Lung (tissue), 11 donors: ENCODE measurements at regions not wholly inside any gene's neighbourhood (a gene's known extent, or its start where the extent isn't known, plus 50 kb on each side); places are given as distances from the start of the nearest gene placed in this dataset.

Source experiments
- ATAC-seq: fragments of 200-7000 bp; cut with Tn5 transposase; one replicate; pipeline ENCODE4 v1.9.1; 2020; ENCODE audit warnings: moderate number of reproducible peaks; ENCODE audit not compliant: insufficient read depth, low FRiP score
- DNase-seq, 3 donors: peaks; one replicate each; pipeline ENCODE4 v3.0.0-alpha.2; 2013 to 2017
- H3K27ac ChIP-seq, 2 donors: one replicate each; pipeline ENCODE4 v1.5.1; 2013; ENCODE audit warnings: mild to moderate bottlenecking in 2 of 2, moderate library complexity in 2 of 2, control low read depth in 1 of 2, inconsistent platforms in 1 of 2, low read depth in 1 of 2, low read length in 1 of 2
- H3K27me3 ChIP-seq, 3 donors: one replicate each; pipeline ENCODE4 v1.5.1; 2013; ENCODE audit warnings: low read length in 2 of 3; ENCODE audit not compliant: control insufficient read depth in 3 of 3, insufficient read depth in 3 of 3
- H3K36me3 ChIP-seq, 4 donors: one replicate each; pipeline ENCODE4 v1.5.1; 2013; ENCODE audit warnings: low read length in 4 of 4, mild to moderate bottlenecking in 1 of 4, moderate library complexity in 1 of 4; ENCODE audit not compliant: control insufficient read depth in 4 of 4, insufficient read depth in 4 of 4
- H3K4me1 ChIP-seq, 5 donors: one replicate each; pipeline ENCODE4 v1.5.1; 2013; ENCODE audit warnings: low read length in 5 of 5, mild to moderate bottlenecking in 2 of 5, moderate library complexity in 1 of 5; ENCODE audit not compliant: control insufficient read depth in 5 of 5, insufficient read depth in 5 of 5
- H3K4me3 ChIP-seq: one replicate; pipeline ENCODE4 v1.5.1; 2013; ENCODE audit warnings: mild to moderate bottlenecking, control low read depth, moderate library complexity
- H3K9ac ChIP-seq, 2 donors: one replicate each; pipeline ENCODE4 v1.5.1; 2013; ENCODE audit warnings: low read length in 2 of 2, control low read depth in 1 of 2; ENCODE audit not compliant: insufficient read depth in 1 of 2
- H3K9me3 ChIP-seq, 4 donors: one replicate each; pipeline ENCODE4 v1.5.1; 2013; ENCODE audit warnings: low read length in 3 of 4, mild to moderate bottlenecking in 1 of 4, moderate library complexity in 1 of 4; ENCODE audit not compliant: control insufficient read depth in 4 of 4, insufficient read depth in 3 of 4
- WGBS, 2 donors: extraction: QIAGEN DNeasy Blood & Tissue Kit; methylation state at CpG; one replicate each; pipeline ENCODE4 v1.1.7; 2013; 5-methylcytosine and 5-hydroxymethylcytosine counted together
- TF ChIP-seq, protein P1 (sequence below): IDR thresholded peaks from 2 replicates; pipeline ENCODE4 v1.5.1; 2012; ENCODE audit warnings: mild to moderate bottlenecking; ENCODE audit errors: control extremely low read depth, extremely low read depth
- donor health status: control.
- donor health status: control.
- donor health status: Bipolar disorder and iron deficiency.
- donor health status: healthy.
- donor health status: DM: yes; HTN: yes; CAD: no.

DNA sequence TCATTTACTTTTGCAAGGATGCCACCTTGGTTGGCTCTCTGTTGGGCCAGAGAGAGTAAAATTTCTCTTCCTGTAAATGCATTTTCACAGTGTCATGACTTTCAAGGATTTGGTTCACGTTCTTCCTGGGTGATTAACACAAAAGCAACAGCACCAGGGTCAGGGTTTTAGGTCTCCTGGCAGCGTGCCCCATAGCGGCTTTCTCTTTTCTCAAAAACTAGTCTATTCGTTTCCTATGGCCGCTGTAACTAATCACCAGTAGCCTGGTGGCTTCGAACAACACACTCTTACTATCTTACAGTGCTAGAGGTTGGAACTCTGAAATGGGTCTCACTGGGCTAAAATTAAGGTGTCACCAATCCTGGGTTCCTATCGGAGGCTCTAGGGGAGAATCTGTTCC, 56.3 kb upstream of the ACMSD start:
- ATAC-seq = no peak
- no peak overlapping the region for H3K27ac ChIP-seq
- H3K4me3 ChIP-seq = no peak overlapping the region
- WGBS, 2 donors = 84 to 85% methylated on average over 7 of the region's 7 CpGs
- DNase-seq = no peak
- peaks cover 0 to 4% (median 0%) of the 10 kb centered on the region in 5 donors for H3K4me1 ChIP-seq
- TF ChIP-seq, protein P1, sequence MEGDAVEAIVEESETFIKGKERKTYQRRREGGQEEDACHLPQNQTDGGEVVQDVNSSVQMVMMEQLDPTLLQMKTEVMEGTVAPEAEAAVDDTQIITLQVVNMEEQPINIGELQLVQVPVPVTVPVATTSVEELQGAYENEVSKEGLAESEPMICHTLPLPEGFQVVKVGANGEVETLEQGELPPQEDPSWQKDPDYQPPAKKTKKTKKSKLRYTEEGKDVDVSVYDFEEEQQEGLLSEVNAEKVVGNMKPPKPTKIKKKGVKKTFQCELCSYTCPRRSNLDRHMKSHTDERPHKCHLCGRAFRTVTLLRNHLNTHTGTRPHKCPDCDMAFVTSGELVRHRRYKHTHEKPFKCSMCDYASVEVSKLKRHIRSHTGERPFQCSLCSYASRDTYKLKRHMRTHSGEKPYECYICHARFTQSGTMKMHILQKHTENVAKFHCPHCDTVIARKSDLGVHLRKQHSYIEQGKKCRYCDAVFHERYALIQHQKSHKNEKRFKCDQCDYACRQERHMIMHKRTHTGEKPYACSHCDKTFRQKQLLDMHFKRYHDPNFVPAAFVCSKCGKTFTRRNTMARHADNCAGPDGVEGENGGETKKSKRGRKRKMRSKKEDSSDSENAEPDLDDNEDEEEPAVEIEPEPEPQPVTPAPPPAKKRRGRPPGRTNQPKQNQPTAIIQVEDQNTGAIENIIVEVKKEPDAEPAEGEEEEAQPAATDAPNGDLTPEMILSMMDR = no peak
- no peak overlapping the region for H3K9ac ChIP-seq
- no peaks in the 10 kb centered on the region for H3K27me3 ChIP-seq
- H3K36me3 ChIP-seq = no peaks in the 10 kb centered on the region
- H3K9me3 ChIP-seq = peaks cover 0 to 4% (median 0%) of the 10 kb centered on the region in 4 donors

DNA sequence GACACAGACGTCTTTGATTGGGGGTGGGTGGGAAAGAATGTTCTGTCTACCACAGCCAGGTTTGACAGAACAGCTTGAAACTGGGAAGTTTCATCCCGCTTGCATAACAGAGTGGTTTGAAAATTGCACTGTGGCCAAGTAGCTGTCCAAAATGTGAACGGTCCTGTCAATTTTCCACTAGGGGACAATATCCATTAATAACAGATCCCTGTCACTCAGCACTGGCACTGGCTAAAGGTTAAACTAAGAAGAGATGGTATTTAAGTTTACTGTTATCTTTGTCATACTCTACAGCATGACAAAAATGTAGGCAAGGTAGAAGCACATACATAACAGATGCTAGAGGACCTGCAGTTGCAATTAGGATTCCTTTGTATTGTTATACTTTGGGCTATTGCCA, 55.6 kb upstream of the ACMSD start:
- TF ChIP-seq, protein P1 = peak; percentile 27
- WGBS, 2 donors = 20 to 22% methylated on average over 3 of the region's 3 CpGs
- DNase-seq (peak in 1 of 3 donors; percentile 46), ATAC-seq (peak; percentile 55)
- Histone ChIP-seq H3K4me3 (no peak overlapping the region), H3K36me3 (no peaks in the 10 kb centered on the region), H3K9ac (no peak overlapping the region), H3K4me1 (peaks cover 0 to 4% (median 0%) of the 10 kb centered on the region in 5 donors), H3K27me3 (no peaks in the 10 kb centered on the region), H3K27ac (no peak overlapping the region), H3K9me3 (peaks cover 0 to 5% (median 0%) of the 10 kb centered on the region in 4 donors)

- WGBS, 2 donors = 13 to 37% methylated on average over 2 of the region's 2 CpGs
- no peaks in the 10 kb centered on the region for H3K36me3 ChIP-seq
- no peak overlapping the region for H3K9ac ChIP-seq
- no peak for DNase-seq
- peaks cover 0 to 8% (median 0%) of the 10 kb centered on the region in 4 donors for H3K9me3 ChIP-seq
- H3K4me1 ChIP-seq = peaks cover 0 to 3% (median 0%) of the 10 kb centered on the region in 5 donors
- no peak overlapping the region for H3K27ac ChIP-seq
- H3K27me3 ChIP-seq = no peaks in the 10 kb centered on the region
- TF ChIP-seq, protein P1 = no peak
- H3K4me3 ChIP-seq = no peak overlapping the region
- no peak for ATAC-seq
Measured at GRCh38 chr2:134783912-134784311, 54.5 kb upstream of the ACMSD start.
